Retinal pigment epithelial cell (primary cell): ENCODE measurements at regions not wholly inside any gene's neighbourhood (a gene's known extent, or its start where the extent isn't known, plus 50 kb on each side); places are given as distances from the start of the nearest gene placed in this dataset.

Experiments
- DNase-seq: peaks from one replicate; pipeline ENCODE4 v3.0.0-alpha.2; 2010; ENCODE audit warnings: low read depth
- H3K4me3 ChIP-seq: 2 replicates; pipeline ENCODE4 v1.5.1; 2011; ENCODE audit warnings: mild to moderate bottlenecking, low read length, control low read depth, moderate library complexity
- TF ChIP-seq, protein P1 (sequence below): conservative IDR thresholded peaks from 2 replicates; pipeline ENCODE4 v1.5.1; 2011; ENCODE audit warnings: low read depth, low read length, control low read depth, inconsistent platforms

GRCh38 chr10:85045046-85045445 lies 716.7 kb downstream of the CCSER2 start:
- no peak overlapping the region for H3K4me3 ChIP-seq
- DNase-seq = no peak
- TF ChIP-seq, protein P1, sequence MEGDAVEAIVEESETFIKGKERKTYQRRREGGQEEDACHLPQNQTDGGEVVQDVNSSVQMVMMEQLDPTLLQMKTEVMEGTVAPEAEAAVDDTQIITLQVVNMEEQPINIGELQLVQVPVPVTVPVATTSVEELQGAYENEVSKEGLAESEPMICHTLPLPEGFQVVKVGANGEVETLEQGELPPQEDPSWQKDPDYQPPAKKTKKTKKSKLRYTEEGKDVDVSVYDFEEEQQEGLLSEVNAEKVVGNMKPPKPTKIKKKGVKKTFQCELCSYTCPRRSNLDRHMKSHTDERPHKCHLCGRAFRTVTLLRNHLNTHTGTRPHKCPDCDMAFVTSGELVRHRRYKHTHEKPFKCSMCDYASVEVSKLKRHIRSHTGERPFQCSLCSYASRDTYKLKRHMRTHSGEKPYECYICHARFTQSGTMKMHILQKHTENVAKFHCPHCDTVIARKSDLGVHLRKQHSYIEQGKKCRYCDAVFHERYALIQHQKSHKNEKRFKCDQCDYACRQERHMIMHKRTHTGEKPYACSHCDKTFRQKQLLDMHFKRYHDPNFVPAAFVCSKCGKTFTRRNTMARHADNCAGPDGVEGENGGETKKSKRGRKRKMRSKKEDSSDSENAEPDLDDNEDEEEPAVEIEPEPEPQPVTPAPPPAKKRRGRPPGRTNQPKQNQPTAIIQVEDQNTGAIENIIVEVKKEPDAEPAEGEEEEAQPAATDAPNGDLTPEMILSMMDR = no peak

GRCh38 chr10:85047170-85047834 lies 718.9 kb downstream of the CCSER2 start:
- TF ChIP-seq, protein P1 = no peak
- no peak for DNase-seq
- no peak overlapping the region for H3K4me3 ChIP-seq

- TF ChIP-seq, protein P1 = no peak
- DNase-seq = no peak
Measured at GRCh38 chr10:85047979-85048378, 719.6 kb downstream of the CCSER2 start.

GRCh38 chr10:85048644-85049043 lies 720.3 kb downstream of the CCSER2 start:
- no peak for DNase-seq
- TF ChIP-seq, protein P1 = no peak
- H3K4me3 ChIP-seq = no peak overlapping the region

More at GRCh38 chr10:85047979-85048378, 719.6 kb downstream of the CCSER2 start:
- H3K4me3 ChIP-seq = no peak overlapping the region

DNA sequence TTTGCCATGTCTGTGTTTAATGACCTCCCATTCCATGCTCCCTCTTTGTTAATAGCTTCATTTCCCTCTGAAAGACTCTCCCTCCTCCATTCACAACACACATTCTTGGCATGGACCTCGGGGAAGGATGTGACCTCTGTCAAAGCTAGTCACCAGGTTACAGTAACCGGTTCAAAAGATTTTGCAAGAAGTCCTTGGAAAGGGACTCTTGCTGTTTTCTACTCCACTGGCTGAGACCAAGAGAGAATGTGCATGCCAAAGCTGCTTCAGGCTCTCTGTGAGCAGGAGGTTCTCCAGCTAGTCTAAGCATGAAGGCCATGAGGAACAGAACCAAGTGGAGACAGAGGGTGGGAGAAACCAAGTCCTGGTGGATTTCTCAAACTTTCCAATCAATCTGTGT lies 732.6 kb downstream of the CCSER2 start:
- TF ChIP-seq, protein P1 = no peak
- no peak overlapping the region for H3K4me3 ChIP-seq
- DNase-seq = no peak

GRCh38 chr10:85061401-85061800 lies 733.0 kb downstream of the CCSER2 start:
- DNase-seq = no peak

GRCh38 chr10:85067955-85068354 lies 739.6 kb downstream of the CCSER2 start:
- TF ChIP-seq, protein P1 = no peak
- H3K4me3 ChIP-seq = no peak overlapping the region
- DNase-seq = no peak

More at GRCh38 chr10:85061401-85061800, 733.0 kb downstream of the CCSER2 start:
- no peak overlapping the region for H3K4me3 ChIP-seq
- TF ChIP-seq, protein P1 = no peak
